Activated T-helper 2 cell treated with anti-CD3 and anti-CD28 coated beads, Interferon-gamma antibody, Interleukin-2, Interleukin-4, amounts not matched to agents 10 μg/mL and 5 μg/mL and 100 μg/mL, durations not matched to agents 14 hours and 24 hours and 36 hours (primary cell): ENCODE measurements at regions not wholly inside any gene's neighbourhood (a gene's known extent, or its start where the extent isn't known, plus 50 kb on each side); places are given as distances from the start of the nearest gene placed in this dataset.

Experiments
- DNase-seq: peaks from one replicate; pipeline ENCODE4 v3.0.0; 2021; ENCODE audit warnings: low spot score
- H3K27ac Mint-ChIP-seq: one replicate; pipeline ENCODE4 v1.8.0; 2021; ENCODE audit warnings: mixed read lengths
- H3K27me3 Mint-ChIP-seq: one replicate; pipeline ENCODE4 v1.8.0; 2021; ENCODE audit warnings: low read depth, mixed read lengths
- H3K36me3 Mint-ChIP-seq: one replicate; pipeline ENCODE4 v1.8.0; 2021; ENCODE audit warnings: low read depth, mixed read lengths
- H3K4me1 Mint-ChIP-seq: one replicate; pipeline ENCODE4 v1.8.0; 2021; ENCODE audit warnings: low read depth, mixed read lengths
- H3K4me3 Mint-ChIP-seq: one replicate; pipeline ENCODE4 v1.8.0; 2021; ENCODE audit warnings: low read depth, mild to moderate bottlenecking, moderate library complexity, mixed read lengths
- H3K9me3 Mint-ChIP-seq: one replicate; pipeline ENCODE4 v1.8.0; 2021; ENCODE audit warnings: mixed read lengths
- intact Hi-C: fragments of 100-400 bp; cut with micrococcal nuclease; formaldehyde crosslinking; loops from one replicate; pipeline ENCODE4 v1.15.1; 2023

- H3K4me1 Mint-ChIP-seq: no peaks in the 10 kb centered on the region
- H3K36me3 Mint-ChIP-seq: no peaks in the 10 kb centered on the region
- no peak overlapping the region for H3K27ac Mint-ChIP-seq
- DNase-seq: no peak
- intact Hi-C loops: no loop called here
- H3K9me3 Mint-ChIP-seq: no peaks in the 10 kb centered on the region
- H3K27me3 Mint-ChIP-seq: peaks cover 17% of the 10 kb centered on the region
- no peak overlapping the region for H3K4me3 Mint-ChIP-seq
Measured at GRCh38 chr6:154650351-154650750, 82.9 kb upstream of the SCAF8 start.

GRCh38 chr6:154651656-154652055, 81.6 kb upstream of the SCAF8 start:
- Mint-ChIP-seq H3K4me1 (no peaks in the 10 kb centered on the region), H3K4me3 (no peak overlapping the region), H3K27me3 (peaks cover 17% of the 10 kb centered on the region), H3K27ac (no peak overlapping the region), H3K9me3 (no peaks in the 10 kb centered on the region), H3K36me3 (no peaks in the 10 kb centered on the region)
- DNase-seq: no peak
- intact Hi-C loops: no loop called here

GRCh38 chr6:154653385-154653784, 79.8 kb upstream of the SCAF8 start:
- Mint-ChIP-seq H3K36me3 (no peaks in the 10 kb centered on the region), H3K4me1 (no peaks in the 10 kb centered on the region), H3K27ac (no peak overlapping the region), H3K4me3 (no peak overlapping the region), H3K27me3 (peaks cover 14% of the 10 kb centered on the region), H3K9me3 (no peaks in the 10 kb centered on the region)
- DNase-seq: no peak
- intact Hi-C loops: no loop called here

GRCh38 chr6:154653853-154654252, 79.4 kb upstream of the SCAF8 start:
- H3K36me3 Mint-ChIP-seq: no peaks in the 10 kb centered on the region
- no peak overlapping the region for H3K4me3 Mint-ChIP-seq
- H3K9me3 Mint-ChIP-seq: no peaks in the 10 kb centered on the region
- DNase-seq: no peak
- intact Hi-C loops: no loop called here
- H3K27ac Mint-ChIP-seq: no peak overlapping the region
- peaks cover 14% of the 10 kb centered on the region for H3K27me3 Mint-ChIP-seq
- no peaks in the 10 kb centered on the region for H3K4me1 Mint-ChIP-seq

- DNase-seq: no peak
- intact Hi-C loops: no loop called here
- Mint-ChIP-seq H3K27me3 (peaks cover 15% of the 10 kb centered on the region), H3K4me1 (no peaks in the 10 kb centered on the region), H3K27ac (no peak overlapping the region), H3K4me3 (no peak overlapping the region), H3K9me3 (no peaks in the 10 kb centered on the region), H3K36me3 (no peaks in the 10 kb centered on the region)
Measured at GRCh38 chr6:154656660-154657059, 76.6 kb upstream of the SCAF8 start.

GRCh38 chr6:154661768-154662167, 71.4 kb upstream of the SCAF8 start:
- Mint-ChIP-seq H3K27ac (no peak overlapping the region), H3K4me3 (no peak overlapping the region), H3K36me3 (no peaks in the 10 kb centered on the region), H3K4me1 (no peaks in the 10 kb centered on the region), H3K27me3 (peaks cover 12% of the 10 kb centered on the region), H3K9me3 (no peaks in the 10 kb centered on the region)
- no peak for DNase-seq
- intact Hi-C loops: no loop called here

- no peak overlapping the region for H3K27ac Mint-ChIP-seq
- DNase-seq: no peak
- peaks cover 13% of the 10 kb centered on the region for H3K27me3 Mint-ChIP-seq
- H3K4me1 Mint-ChIP-seq: no peaks in the 10 kb centered on the region
- intact Hi-C loops: no loop called here
- no peaks in the 10 kb centered on the region for H3K36me3 Mint-ChIP-seq
- no peaks in the 10 kb centered on the region for H3K9me3 Mint-ChIP-seq
- H3K4me3 Mint-ChIP-seq: no peak overlapping the region
Measured at GRCh38 chr6:154664287-154664686, 68.9 kb upstream of the SCAF8 start.

GRCh38 chr6:154668156-154668555, 65.1 kb upstream of the SCAF8 start:
- H3K27ac Mint-ChIP-seq: no peak overlapping the region
- DNase-seq: no peak
- no peak overlapping the region for H3K4me3 Mint-ChIP-seq

DNA sequence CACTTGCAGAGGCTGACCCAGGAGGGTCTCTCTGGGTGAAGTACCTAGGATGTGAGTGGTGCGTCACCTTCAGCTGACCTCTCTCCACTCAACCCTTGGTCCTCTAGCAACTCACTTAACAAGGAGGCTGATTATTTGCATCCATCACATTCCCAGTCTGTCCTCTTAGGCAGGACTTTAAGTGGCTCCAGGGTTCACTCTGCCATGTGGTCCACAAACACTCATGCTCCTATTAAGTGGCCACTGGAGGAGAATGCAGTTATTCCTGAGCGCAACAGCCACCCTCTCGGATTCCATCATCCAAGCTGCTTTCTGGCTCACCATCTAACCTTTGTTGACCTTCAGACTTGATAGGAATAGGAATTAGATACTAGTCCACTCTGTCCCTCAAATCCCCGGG, 61.1 kb upstream of the SCAF8 start:
- Mint-ChIP-seq H3K9me3 (no peaks in the 10 kb centered on the region), H3K27ac (no peak overlapping the region), H3K36me3 (no peaks in the 10 kb centered on the region), H3K4me1 (peaks cover 2% of the 10 kb centered on the region), H3K4me3 (no peak overlapping the region), H3K27me3 (peaks cover 1% of the 10 kb centered on the region)
- no peak for DNase-seq
- intact Hi-C loops: no loop called here

More at GRCh38 chr6:154668156-154668555, 65.1 kb upstream of the SCAF8 start:
- peaks cover 6% of the 10 kb centered on the region for H3K27me3 Mint-ChIP-seq
- no peaks in the 10 kb centered on the region for H3K9me3 Mint-ChIP-seq
- intact Hi-C loops: no loop called here
- no peaks in the 10 kb centered on the region for H3K36me3 Mint-ChIP-seq
- H3K4me1 Mint-ChIP-seq: peaks cover 2% of the 10 kb centered on the region

DNA sequence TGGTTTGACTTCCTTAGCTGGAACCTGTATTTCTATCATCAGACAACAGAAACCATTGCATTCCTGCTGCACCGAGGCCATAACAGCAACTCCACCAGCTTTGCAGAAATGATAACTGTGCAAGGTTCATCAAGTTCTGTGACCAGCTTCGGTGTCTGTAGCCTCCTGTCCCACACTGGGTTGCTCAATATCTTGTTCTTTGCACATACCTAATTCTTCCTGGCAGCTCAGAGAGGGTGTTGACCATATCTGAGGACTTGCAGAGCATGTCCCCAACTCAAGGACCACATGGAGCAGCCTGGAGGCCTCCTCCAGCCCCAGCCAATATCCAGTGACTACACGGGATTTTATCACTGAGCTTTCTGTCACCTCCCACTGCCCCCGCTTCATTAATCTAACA, 59.3 kb upstream of the SCAF8 start:
- H3K27ac Mint-ChIP-seq: no peak overlapping the region

GRCh38 chr6:154675602-154676088, 57.6 kb upstream of the SCAF8 start:
- peak; percentile 80 for DNase-seq
- Mint-ChIP-seq H3K27ac (no peak overlapping the region), H3K27me3 (peaks cover 2% of the 10 kb centered on the region), H3K36me3 (no peaks in the 10 kb centered on the region), H3K4me3 (no peak overlapping the region), H3K4me1 (peaks cover 2% of the 10 kb centered on the region), H3K9me3 (no peaks in the 10 kb centered on the region)
- intact Hi-C loops: loop anchor here (1.0 to 5.0 kb wide), 7 partner anchors 58 to 518 kb away; partner anchors contain the start of gene SCAF8

More for the DNA sequence above, 59.3 kb upstream of the SCAF8 start:
- H3K4me1 Mint-ChIP-seq: peaks cover 2% of the 10 kb centered on the region
- H3K4me3 Mint-ChIP-seq: no peak overlapping the region
- H3K9me3 Mint-ChIP-seq: no peaks in the 10 kb centered on the region
- peaks cover 2% of the 10 kb centered on the region for H3K27me3 Mint-ChIP-seq
- intact Hi-C loops: no loop called here
- no peak for DNase-seq
- no peaks in the 10 kb centered on the region for H3K36me3 Mint-ChIP-seq

DNA sequence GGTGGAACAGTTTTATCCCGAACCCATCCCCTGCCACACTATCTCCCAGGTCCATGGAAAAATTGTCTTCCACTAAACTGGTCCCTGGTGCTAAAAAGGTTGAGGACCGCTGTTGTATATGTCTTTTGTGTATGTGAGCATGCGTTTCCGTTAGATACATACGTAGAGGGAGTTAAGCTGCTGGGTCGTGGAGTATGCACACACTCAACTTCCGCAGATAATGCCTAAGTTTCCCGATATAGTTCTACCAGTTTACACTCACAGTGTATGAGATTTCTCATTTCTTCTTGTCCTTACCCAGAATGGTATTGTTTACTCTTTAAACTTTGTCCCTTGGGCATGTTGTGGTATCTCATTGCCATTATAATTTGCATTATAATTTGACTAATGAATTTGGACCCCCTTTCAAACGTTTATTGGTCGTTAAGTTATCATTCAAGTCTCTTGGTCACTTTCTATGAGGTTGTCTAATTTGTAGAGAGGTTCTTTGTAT, 50.5 kb upstream of the SCAF8 start:
- no peak overlapping the region for H3K27ac Mint-ChIP-seq
- H3K27me3 Mint-ChIP-seq: peaks cover 9% of the 10 kb centered on the region
- no peaks in the 10 kb centered on the region for H3K9me3 Mint-ChIP-seq
- no peak for DNase-seq
- intact Hi-C loops: no loop called here
- H3K4me1 Mint-ChIP-seq: peaks cover 10% of the 10 kb centered on the region
- H3K4me3 Mint-ChIP-seq: no peak overlapping the region
- no peaks in the 10 kb centered on the region for H3K36me3 Mint-ChIP-seq
